ENCODE measurements at regions not wholly inside any gene's neighbourhood (a gene's known extent, or its start where the extent isn't known, plus 50 kb on each side); places are given as distances from the start of the nearest gene placed in this dataset.

DNA sequence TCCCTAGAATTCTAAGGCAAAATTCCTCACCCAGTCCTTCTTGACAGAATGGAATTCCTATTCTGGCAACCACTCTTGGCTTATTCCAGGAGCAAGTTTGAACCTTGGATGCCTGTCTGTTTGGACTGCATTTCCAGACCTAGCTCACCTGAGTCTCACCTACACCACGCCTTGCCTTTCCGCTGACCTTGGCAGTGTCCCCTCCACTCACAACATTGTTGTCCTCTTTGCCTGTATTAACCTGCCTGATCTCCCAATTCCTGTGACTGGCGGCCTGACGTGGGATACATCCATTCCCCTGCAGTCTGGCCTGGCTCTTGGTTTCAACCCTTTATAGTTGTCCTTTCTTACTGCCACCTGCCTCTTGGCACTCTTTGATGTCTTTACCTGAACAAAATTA is 281.4 kb upstream of the SOX4 start:
- H3K4me1 ChIP-seq, result no peaks in the 10 kb centered on the region

DNA sequence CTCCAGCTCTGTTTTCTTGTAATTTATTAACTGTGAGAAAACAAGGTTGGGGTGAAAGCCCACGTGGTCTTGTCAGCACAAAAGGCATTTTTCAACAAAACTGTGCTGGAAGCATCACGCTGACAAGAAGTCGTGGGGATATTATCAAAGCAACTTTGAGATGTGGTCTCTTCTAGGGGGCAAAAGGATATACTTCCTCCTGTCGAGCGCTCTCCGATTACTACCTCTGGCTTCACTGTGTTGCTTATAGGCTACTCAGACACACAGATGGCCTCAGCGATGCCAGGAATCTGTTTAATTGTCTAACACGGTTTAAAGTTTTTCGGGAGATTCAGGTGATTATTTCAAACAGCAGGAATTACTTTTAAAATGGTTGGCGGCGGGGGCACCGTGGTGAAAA is 275.9 kb upstream of the SOX4 start:
- H3K4me1 ChIP-seq, result no peaks in the 10 kb centered on the region
- H3K4me3 ChIP-seq, result no peak overlapping the region
- no peaks in the 10 kb centered on the region for H3K36me3 ChIP-seq
- no peak for TF ChIP-seq POLR2A (IDR thresholded peaks at IDR 0.05)
- TF ChIP-seq, protein P1, sequence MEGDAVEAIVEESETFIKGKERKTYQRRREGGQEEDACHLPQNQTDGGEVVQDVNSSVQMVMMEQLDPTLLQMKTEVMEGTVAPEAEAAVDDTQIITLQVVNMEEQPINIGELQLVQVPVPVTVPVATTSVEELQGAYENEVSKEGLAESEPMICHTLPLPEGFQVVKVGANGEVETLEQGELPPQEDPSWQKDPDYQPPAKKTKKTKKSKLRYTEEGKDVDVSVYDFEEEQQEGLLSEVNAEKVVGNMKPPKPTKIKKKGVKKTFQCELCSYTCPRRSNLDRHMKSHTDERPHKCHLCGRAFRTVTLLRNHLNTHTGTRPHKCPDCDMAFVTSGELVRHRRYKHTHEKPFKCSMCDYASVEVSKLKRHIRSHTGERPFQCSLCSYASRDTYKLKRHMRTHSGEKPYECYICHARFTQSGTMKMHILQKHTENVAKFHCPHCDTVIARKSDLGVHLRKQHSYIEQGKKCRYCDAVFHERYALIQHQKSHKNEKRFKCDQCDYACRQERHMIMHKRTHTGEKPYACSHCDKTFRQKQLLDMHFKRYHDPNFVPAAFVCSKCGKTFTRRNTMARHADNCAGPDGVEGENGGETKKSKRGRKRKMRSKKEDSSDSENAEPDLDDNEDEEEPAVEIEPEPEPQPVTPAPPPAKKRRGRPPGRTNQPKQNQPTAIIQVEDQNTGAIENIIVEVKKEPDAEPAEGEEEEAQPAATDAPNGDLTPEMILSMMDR (IDR thresholded peaks at IDR 0.05), result no peak
- no peak overlapping the region for H3K27ac ChIP-seq
- DNase-seq, result no peak
- no peaks in the 10 kb centered on the region for H3K27me3 ChIP-seq
- no peaks in the 10 kb centered on the region for H3K9me3 ChIP-seq

More for the DNA sequence above, 281.4 kb upstream of the SOX4 start:
- no peaks in the 10 kb centered on the region for H3K9me3 ChIP-seq
- no peak overlapping the region for H3K27ac ChIP-seq
- DNase-seq, result no peak
- no peaks in the 10 kb centered on the region for H3K27me3 ChIP-seq
- no peak overlapping the region for H3K4me3 ChIP-seq
- H3K36me3 ChIP-seq, result no peaks in the 10 kb centered on the region
- TF ChIP-seq, protein P1 (IDR thresholded peaks at IDR 0.05), result no peak
- TF ChIP-seq POLR2A (IDR thresholded peaks at IDR 0.05), result no peak

DNA sequence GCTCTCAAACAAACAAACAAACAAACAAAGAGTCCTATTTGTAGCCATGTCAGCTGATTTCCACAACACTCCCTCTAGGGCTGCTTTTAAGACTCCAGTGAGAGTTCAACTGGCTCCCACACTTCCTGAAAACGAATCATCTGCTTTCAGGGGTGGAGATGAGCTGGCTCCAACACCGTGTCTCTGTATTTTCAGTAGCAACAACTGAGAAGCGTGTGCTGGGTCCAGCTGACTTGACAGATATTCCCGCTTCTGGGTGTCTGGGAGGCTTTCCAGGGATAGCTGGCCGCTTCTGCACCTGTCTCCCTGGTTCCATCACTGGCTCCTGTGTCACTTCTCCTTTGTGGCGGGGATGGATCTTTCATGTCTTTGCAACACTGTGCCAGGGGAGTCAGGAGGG is 272.5 kb upstream of the SOX4 start:
- no peaks in the 10 kb centered on the region for H3K27me3 ChIP-seq
- no peak overlapping the region for H3K27ac ChIP-seq
- no peaks in the 10 kb centered on the region for H3K36me3 ChIP-seq
- DNase-seq, result no peak
- H3K9me3 ChIP-seq, result no peaks in the 10 kb centered on the region
- H3K4me3 ChIP-seq, result no peak overlapping the region
- TF ChIP-seq, protein P1 (IDR thresholded peaks at IDR 0.05), result no peak
- no peak for TF ChIP-seq POLR2A (IDR thresholded peaks at IDR 0.05)
- no peaks in the 10 kb centered on the region for H3K4me1 ChIP-seq

DNA sequence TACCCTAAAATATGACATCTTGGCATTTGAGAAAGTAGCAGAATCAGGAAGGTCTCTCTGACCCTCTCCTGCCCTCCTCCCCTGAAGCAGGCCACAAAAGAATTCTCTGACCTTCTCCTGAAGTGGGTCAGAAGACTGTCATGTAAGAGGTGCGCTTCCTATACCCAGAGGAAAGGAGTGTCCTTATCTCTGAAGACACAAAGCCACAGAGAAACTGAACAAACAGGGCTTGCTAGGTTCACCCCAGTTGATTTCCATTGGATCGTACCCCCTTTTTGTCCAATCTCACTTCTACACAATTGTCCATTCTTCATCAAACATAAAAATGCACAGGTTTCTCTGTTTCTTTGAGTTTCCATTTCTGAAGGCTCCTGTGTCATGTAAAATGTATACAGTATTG is 272.0 kb upstream of the SOX4 start:
- no peak for DNase-seq
- TF ChIP-seq POLR2A (IDR thresholded peaks at IDR 0.05), result no peak
- TF ChIP-seq, protein P1 (IDR thresholded peaks at IDR 0.05), result no peak
- Histone ChIP-seq H3K27me3 (no peaks in the 10 kb centered on the region), H3K4me1 (no peaks in the 10 kb centered on the region), H3K36me3 (no peaks in the 10 kb centered on the region), H3K4me3 (no peak overlapping the region), H3K9me3 (no peaks in the 10 kb centered on the region), H3K27ac (no peak overlapping the region)

DNA sequence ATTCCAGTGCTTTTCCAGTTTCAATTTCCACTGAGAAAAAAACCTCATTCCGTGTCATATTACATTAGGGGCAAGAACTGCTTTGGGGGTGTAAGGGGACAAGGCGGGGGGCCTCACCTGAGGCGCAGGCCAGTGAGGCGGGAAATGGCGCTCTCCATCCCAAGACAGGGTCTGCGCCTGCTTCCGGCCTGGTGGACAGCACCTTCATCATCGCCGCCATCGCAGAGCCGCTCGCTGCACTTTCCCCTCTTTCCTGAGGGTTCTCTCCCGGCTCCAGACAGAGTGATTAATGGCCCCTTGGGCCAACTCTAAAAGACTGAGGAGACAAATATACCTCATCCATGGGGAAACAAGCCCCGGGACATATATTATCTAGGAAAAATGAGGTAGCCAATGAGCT is 270.0 kb upstream of the SOX4 start:
- no peaks in the 10 kb centered on the region for H3K9me3 ChIP-seq
- no peaks in the 10 kb centered on the region for H3K4me1 ChIP-seq
- no peak overlapping the region for H3K4me3 ChIP-seq
- TF ChIP-seq POLR2A (IDR thresholded peaks at IDR 0.05), result no peak
- TF ChIP-seq, protein P1 (IDR thresholded peaks at IDR 0.05), result no peak
- H3K27me3 ChIP-seq, result no peaks in the 10 kb centered on the region
- no peaks in the 10 kb centered on the region for H3K36me3 ChIP-seq
- no peak overlapping the region for H3K27ac ChIP-seq
- DNase-seq, result no peak

DNA sequence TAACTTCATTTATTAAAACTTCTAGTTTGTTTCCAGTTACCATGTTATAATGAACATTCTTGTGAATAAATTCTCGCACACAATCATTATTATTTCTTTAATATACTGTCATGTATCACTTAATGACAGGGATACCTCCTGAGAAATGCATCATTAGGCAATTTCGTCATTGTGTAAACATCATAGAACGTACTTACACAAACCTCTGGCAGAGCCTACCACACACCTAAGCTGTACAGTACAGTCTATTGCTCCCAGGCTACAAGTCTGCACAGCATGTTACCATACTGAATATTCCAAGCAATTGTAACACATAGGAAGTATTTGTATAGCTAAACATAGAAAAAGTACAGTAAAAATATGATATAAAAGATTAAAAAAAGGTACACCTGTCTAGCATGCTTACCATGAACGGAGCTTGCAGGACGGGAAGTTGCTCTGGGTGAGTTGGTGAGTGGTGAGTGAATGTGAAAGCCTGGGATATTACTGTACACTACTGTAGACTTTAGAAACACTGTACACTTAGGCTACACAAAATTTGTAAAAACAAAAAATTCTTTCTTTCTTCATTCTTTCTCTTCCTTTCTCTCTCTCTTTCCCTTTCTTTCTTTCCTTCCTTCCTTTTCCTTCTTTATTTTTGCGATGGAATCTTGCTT is 268.2 kb upstream of the SOX4 start:
- Histone ChIP-seq H3K36me3 (no peaks in the 10 kb centered on the region), H3K4me1 (no peaks in the 10 kb centered on the region), H3K4me3 (no peak overlapping the region), H3K27me3 (no peaks in the 10 kb centered on the region), H3K9me3 (no peaks in the 10 kb centered on the region), H3K27ac (no peak overlapping the region)
- no peak for DNase-seq
- TF ChIP-seq POLR2A (IDR thresholded peaks at IDR 0.05), result no peak
- TF ChIP-seq, protein P1 (IDR thresholded peaks at IDR 0.05), result no peak

Data from Peyer's patch (tissue), 4 donors.